GM21360 (cell line): ENCODE measurements at regions not wholly inside any gene's neighbourhood (a gene's known extent, or its start where the extent isn't known, plus 50 kb on each side); places are given as distances from the start of the nearest gene placed in this dataset.

Experiments used
- ATAC-seq: cut with Tn5 transposase; IDR thresholded peaks from one replicate; pipeline ENCODE4 v1.9.1; 2021; ENCODE audit warnings: mild to moderate bottlenecking, moderate library complexity; ENCODE audit not compliant: unreplicated experiment

DNA sequence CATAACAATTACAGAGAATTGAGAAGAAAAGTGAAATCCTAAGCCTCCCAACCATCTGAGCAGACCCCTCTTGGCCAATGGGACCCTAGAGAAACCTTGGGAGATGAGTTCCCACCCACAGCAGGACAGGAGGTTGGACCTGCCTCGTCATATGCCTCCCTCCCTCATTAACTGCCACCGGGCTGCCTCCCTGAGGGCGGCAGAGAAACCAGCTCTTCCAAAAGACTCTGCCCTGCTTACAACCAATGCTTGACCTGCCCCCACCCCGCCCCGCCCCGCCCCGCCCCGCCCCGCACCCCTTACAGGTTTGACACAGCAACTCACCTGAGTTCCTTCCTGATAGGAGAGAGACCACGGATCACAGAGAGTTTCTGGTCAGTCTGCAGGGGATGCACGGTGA is 86.1 kb downstream of the ADRA2C start:
- ATAC-seq = no peak

DNA sequence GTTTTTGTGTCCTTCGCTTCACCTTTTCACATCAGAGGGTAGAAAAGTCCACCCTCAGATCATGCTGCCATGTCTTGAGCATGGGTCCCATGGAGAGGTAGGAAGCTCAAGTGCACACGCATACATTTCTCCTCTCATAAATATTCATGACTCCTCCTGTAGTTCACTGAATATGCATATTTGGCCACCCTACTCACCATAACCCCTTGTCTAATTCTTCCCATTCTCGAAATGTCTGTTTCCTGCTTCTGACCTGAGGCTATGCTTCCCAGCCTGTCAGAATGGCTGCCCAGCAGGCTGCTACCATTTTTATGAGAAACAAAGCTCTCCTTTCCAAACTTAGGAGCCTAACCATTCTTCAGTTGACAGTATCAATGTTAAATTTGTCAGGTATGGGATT is 86.5 kb downstream of the ADRA2C start:
- ATAC-seq = no peak

DNA sequence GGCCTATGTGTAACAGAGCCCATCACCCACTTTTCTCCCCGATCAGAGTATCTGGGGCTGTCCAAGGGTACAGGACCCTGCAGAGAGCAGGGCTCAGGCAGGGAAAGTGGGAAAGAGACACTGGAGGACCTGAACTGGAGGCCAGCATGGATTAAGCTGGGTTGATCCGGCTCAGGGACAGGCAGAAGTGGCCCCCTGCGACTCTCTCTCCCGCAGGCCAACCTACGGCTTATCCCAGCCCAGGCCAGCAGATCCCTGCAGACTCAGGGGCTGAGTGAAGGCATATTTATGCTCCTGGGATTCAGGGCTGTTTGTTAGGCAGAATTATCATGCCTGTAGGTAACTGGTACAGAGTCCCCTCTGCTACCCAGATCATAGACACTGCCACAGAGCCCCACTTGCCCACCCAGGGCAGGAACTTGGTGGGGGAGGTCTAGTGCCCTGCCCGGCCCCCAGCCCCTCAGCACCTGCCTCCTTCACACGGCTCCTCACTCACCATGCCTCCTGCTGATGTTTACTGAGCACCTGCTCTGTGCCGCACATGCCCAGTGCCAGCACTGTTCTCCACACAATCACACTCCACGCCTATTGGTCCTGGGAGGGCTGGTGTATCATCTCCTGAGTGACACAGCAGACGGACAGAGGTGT is 87.3 kb downstream of the ADRA2C start:
- no peak for ATAC-seq

DNA sequence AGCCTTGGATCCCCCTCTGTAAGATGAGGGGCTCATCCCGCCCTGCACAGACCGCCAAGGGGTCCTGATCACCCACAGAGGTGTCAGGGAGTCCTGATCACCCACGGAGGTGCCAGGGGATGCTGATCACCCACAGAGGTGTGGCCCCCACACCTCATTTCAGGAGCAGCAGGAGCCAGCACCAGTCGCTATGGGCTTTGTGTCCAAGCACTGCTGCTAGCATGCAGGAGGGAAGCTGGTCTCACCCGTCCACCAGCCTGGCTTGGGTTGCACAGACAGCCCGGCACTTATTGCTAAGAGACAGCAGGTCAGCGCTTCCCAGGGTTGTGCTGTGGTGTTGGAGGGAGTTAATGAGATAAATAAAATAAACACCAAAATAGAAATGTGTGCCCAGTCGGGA is 88.5 kb downstream of the ADRA2C start:
- ATAC-seq = no peak

DNA sequence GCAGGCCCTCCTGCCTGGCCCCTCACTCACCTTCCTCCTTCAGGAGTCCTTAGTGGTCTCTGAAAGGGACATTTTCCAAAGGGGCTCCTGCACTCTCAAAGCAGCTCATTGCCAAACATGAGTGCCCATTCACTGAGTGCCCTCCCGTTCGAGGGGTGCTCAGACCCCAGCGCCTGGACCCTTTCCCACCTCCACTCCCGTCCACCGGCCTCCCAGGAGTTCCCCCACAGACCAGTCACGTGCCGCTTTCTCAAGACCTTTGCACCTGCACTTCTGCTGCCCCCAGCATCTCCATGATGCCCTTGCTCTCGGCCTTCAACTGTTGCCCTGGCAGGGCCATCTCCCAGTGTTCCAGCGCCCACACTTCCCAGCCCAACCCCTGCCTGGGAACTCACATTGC is 89.5 kb downstream of the ADRA2C start:
- ATAC-seq = no peak

DNA sequence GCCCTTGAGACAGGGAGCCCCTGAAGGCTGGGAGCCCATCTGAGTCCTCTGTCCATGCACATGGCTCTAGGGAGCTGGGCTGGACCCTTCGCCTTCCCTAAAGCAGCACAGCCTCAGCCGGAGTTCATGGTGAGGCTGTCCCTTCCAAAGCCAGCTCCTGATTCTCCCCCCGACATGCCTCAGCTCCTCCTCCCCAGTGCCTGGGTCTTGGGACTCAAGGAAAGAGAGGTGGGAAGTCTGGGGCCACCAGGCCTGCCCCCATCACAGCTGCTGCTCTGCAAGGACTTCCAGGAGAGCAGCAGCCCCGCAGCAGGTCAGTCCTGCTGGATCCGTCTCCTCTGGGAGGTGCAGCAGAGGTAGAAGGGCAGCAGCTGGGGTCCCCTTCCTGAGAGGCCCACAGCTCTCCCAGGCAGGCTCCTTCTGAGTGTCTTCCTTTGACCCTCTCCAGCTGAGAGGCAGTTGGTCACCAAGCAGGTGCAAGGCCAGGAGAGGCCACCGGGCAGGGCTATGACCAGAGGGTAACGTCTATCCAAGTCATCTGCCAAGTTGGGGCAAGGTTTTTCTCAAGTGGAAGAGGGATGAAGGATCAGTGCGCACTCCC is 90.5 kb downstream of the ADRA2C start:
- ATAC-seq = no peak

DNA sequence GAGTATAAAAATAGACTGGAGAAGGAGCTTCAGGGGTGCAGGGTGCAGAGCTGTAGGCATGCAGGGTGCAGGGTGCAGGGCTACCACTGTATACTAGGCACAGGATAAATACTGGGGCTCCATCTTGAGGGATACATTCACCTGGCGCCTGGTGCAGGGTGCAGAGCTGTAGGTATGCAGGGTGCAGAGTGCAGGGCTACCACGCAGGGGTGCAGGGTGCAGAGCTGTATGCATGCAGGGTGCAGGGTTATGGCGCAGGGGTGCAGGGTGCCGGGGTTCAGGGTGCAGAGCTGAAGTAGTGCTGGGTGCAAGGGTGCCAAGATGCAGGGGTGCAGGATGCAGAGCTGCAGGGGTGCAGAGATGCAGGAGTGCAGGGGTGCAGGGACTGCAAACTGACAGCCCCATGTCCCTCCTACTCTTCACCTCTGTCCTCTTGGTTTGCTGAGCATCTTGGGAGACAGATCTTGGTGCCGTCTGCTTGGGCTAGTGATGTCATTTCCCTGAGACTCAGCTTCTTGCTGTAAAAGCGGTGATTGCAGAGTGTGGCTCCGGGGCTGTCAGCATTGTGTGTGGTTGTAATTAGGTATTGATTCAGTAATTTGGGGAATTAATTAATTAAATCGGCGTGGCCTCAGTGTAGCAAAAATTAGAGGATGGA is 91.2 kb downstream of the ADRA2C start:
- no peak for ATAC-seq

DNA sequence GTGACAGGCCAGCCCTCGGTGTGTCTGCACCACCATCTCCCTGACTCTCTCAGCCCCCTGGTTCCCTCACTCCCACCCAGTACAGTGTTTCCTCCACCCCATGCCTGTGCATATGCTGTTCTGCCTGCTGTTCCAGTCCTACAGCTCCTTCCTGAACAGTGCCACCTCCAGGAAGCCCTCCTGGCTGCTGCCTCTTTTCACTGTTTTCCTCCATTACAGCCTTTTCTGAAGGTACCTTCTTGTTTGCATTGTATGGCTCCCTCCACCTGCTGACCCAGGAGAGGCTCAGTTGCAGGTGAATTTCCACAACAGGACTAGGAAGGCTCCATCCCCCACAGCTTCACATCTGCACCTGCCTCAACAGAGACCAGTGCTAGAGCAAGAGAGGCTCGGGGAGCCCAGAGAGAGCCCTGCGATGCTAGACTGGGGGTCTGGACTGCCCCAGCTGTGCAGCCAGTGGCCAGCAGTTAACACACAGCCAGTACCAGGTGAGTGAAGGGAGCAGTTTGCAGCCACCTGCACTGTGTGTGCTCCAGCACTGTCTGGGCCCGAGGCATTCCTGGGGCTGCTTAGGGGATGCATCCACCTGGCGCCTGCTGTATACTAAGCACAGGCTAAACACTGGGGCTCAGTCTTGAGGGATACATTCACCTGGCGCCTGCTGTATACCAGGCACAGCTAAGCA is 92.0 kb downstream of the ADRA2C start:
- ATAC-seq = no peak

DNA sequence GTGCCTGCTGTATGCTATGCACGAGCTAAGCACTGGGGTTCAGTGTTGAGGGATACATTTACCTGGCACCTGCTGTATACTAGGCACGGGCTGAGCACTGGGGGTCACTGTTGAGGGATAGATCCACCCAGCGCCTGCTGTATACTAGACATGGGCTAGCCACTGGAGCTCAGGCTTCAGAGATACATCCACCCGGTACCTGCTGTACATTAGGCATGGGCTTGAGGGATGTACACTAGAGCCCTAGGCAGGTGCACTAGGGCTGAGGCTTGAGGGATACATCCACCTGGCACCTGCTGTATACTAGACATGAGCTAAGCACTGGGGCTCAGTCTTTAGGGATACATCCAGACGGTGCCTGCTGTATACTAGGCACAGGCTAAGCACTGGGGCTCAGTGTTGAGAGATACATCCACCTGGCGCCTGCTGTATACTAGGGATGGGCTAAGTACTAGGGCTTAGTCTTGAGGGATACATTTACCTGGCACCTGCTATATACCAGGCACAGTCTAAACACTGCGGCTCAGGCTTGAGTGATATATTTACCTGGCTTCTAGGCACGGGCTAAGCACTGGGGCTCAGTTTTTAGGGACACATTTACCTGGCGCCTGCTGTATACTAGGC is 92.7 kb downstream of the ADRA2C start:
- ATAC-seq = no peak

DNA sequence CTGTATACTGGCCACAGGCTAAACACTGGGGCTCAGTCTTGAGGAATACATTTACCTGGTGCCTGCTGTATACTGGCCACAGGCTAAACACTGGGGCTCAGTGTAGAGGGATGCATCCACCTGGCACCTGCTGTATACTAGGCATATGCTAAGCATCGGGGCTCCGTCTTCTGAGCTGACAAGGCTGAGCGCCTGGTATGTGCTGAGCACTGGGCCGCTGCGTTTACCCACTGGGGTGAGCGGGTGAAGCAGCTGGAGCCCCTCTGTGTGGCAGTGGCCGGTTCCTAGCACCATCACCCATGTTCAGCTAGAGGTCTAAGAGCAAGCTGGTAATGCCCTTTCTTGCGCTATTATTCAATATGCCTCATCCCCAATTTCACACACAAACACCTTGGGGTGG is 93.4 kb downstream of the ADRA2C start:
- ATAC-seq = no peak

DNA sequence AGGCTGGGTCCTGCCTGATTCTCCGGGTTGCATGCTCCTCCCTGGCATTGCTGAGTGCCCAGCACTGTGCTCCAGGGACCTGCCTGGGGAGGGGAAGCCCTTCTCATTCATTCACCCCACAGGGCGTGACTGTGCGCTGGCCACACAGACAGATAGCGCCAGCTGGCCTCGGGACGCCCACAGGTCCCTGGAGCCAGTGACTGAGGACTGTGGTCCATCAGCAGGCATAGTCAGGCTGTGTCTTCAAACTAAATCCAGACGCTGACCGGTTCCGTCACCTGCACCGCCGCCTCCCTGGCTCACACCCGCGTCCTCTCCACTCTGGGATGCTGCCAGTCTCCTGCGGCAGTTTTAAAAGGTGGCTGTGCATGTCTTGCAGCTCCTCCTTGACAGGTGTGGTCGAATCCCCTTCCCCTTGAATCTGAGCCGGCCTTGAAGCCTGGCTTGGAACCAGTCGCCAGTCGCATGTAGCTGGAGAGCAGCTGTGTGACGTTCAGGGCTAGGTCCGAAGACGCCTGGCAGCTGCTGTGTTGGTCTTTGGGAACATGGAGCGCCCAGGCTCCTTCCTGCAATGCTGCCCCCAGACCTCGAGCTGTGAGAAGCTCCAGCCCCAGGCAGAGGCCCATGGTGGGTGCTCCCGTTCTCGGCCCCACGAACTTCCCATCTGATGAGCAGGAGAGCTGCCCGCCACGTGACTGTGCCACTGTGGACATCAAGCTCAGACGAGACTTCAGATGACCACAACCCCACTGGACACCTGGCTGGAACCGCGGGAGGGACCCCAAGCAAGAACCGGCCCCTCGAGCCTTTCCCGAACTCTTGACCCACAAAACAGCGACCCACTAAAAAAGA is 94.1 kb downstream of the ADRA2C start:
- ATAC-seq = no peak

DNA sequence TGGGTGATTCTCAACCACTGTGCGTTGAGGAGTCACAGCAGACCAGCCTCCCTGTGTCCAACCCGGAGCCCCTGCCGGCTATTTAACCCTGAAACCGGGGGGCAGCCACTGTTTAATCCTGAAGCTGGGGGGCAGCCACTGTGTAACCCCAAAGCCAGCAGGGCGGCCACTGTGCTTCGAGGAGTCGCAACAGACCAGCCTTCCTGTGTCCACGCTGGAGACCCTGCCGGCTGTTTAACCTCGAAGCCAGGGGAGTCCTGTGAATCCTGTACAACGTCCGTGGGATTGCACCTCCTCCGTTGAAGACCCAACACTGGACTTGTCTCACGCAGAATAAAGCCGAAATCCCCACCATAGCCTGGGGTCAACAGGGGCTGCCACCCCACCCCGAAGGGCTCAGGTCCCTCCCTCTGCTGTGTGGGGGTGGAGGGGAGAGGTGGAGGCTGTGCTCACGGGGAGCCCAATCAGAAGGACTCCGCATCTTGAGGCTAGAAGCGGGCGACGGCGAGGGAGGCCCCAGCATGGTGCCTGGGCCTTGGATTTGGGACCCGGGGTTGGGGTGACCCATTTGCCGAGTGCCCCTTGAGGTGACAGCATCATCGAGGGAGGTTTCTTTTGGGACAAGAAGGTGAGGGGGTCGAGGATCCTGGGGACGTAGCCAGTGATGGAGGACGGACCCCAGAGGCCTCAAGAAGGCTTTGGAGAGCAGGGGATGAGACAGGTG is 94.9 kb downstream of the ADRA2C start:
- no peak for ATAC-seq

DNA sequence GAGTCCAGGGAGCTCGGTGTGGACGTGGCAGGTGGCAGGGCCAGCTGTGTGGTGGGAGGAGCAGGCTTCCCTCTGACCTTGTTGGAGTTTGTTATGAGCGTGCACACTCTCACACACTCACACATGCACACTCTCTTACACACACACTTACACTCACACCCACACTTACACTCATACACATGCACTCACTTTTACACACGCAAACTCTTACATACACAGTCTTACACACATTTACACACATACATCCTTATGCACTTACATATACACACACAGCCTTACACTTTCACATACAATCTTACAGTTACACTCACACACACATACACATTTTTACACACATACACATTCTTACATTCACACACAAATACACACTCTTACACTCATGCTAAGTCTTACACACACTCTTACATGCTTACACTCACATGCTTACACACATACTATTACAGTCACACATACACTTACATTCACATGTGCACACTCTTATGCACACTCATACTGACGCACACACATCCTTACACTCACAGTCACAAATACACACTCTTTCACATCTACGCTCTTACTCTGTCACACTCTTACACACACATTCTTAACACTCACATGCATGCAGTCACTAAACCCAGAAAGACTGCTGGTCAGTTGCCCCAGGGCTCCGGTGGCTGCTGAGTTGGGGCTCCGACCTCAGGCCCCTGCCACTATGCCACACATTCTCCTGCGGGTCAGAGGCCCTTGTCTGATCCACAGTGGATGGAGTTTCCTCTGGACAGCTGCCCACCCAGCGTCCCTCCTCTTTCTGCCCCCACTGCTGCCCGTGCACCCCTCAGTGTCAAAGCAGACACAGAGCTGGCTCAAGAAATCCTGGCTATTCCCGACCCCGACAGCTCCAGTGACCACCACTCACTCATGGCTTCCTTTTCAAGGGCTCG is 95.8 kb downstream of the ADRA2C start:
- ATAC-seq = no peak

DNA sequence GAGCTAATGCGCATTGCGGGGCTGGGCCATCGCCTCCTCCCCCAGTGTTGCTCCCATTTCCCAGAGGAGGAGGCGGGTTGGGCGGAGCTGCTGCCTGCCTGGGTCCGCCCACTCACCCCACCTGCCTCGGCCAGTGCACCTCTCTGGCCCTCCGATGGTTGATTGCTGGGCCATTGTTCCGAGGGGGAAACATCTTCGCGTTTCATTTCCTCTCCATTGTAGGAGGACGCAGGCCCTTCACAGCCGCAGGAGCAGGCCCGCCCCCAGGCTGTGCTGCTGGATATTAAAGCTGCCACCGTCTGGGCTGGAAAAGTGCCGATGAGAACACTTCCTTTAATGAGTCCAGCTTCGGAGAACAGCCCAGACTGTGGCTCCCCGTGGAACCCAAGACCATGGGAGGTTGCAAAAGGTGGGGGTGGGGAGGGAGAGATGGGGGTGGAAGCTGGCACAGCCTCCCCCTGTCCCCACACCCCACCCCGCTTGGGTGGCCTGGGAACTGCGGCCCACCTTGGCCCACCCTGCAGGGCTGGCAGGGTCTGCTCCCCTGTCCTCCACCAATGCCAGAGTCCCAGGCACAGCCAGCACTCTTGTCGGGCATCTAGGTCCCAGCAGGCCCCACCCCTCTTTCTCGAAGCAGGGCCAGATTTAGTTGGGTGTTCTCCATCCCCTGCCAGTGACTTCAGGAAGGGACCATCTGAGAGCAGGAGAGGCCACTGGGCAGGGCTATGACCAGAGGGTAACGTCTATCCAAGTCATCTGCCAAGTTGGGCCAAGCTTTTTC is 96.6 kb downstream of the ADRA2C start:
- ATAC-seq = no peak

DNA sequence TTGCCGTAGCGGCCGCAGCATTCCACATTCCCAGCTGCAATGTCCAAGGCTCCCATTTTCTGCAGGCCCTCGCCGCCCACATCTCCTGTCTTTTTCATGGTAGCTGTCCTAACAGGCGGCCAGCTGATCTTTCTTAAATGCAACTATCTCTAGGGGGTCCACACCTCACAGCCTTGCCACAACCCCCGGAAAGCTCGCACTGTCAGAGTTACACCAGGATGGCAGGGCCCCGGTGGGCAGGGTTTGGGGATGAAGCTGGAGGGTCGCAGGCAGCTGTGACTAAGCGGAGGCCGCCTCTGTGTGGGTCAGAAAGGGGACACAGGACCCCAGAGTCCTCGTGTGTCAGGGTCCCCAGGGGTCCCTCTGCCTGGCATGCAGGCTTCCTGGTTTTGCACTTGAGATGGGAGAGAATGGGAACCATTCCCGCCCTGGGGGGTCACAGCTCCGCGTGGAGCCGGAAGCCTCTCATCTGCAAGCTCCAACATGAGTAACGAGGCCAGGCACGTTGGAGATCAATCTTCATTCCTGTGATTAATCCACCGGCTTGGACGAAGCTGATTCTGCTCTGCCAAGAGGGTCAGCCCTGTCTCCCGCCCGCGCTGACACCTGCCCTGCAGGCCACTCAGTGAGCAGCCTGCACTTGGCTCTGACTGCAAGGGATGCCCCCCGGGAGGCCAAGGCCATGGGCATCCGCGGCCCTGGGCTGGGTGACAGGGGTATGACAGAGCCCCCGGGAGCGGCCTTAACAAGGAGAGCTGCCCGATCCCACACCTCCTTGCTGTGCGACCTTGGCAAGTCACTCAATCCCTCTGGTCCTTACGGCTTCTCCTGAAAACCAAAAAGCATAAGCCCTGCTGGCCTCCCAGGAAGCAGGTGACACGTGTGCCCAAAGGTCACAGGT is 97.9 kb downstream of the ADRA2C start:
- ATAC-seq = no peak

DNA sequence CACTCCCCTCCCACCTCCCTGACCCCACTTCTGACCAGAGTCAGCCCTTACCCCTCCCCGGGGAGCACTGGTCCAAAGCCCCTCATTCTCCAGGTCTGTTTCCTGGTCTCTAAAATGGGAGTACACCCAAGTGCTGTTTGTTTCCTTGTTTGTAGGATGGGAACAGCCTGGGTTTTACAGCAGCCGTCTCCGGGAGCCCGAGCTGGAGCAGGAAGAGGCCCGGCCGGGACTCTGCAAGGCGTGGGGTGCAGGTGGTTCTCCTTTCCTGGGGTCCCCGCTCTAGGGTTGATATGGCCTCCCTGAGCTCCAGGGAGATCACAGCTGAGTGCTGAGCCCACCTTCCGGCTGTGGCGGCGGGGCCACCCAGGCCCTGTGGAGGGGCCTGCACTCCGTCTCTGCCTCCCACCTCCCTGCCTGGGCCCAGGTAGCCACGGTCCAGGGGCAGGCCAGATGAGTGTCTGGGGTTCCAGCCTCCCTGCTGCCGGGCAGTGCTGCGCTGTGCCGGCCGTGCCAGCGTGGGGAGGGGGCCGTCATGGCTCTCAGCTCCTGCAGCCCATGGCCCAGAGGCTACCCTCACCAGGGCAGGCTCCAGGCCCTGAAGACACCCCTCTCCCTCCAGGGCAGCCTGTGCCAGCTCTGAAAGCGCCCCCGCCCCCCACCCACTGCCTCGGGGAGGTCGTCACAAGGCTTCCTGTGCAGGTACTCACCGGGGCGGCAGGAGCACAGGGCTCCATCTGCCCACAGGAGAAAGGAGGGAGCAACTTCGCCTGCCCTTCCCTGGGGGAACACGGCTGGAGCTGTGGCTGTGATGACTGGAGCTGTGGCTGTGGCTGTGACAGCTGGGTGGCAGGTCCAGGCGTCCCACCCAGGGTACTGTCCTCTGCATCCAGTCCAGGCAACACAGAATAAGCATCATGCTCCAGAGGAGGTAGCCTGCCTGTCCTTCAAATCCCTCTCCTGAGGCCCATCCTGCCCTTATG is 98.8 kb downstream of the ADRA2C start:
- no peak for ATAC-seq
